CD14-positive monocyte (primary cell): ENCODE measurements at regions not wholly inside any gene's neighbourhood (a gene's known extent, or its start where the extent isn't known, plus 50 kb on each side); places are given as distances from the start of the nearest gene placed in this dataset.

Experiments
- DNase-seq, 3 donors: peaks; one replicate each; pipeline ENCODE4 v3.0.0-alpha.2; 2011 to 2022
- H2AFZ ChIP-seq: 2 replicates; pipeline ENCODE4 v1.6.0; 2012; ENCODE audit warnings: mild to moderate bottlenecking, low read depth, low read length, inconsistent platforms; ENCODE audit not compliant: insufficient read depth, poor library complexity, severe bottlenecking
- H3K27ac ChIP-seq, 2 donors: 1 replicate in 1 of 2; 2 replicates in 1 of 2; pipeline ENCODE4 v1.5.1; 2012 to 2013; ENCODE audit warnings: low read length in 2 of 2, control low read depth in 1 of 2, inconsistent platforms in 1 of 2, low read depth in 1 of 2, mild to moderate bottlenecking in 1 of 2
- H3K27me3 ChIP-seq, 2 donors: one replicate each; pipeline versions ENCODE4 v1.6.0 to v1.6.1; 2011 to 2013; ENCODE audit warnings: low read length in 2 of 2; ENCODE audit not compliant: control insufficient read depth in 2 of 2, insufficient read depth in 2 of 2
- H3K36me3 ChIP-seq, 2 donors: replicated peaks in 1 of 2; 1 replicate in 1 of 2; 2 replicates in 1 of 2; pipeline versions ENCODE4 v1.5.1 to v1.6.1; 2012 to 2013; ENCODE audit warnings: low read length in 2 of 2, control low read depth in 1 of 2, inconsistent platforms in 1 of 2, mild to moderate bottlenecking in 1 of 2; ENCODE audit not compliant: insufficient read depth in 2 of 2, control insufficient read depth in 1 of 2
- H3K4me1 ChIP-seq, 2 donors: 1 replicate in 1 of 2; 2 replicates in 1 of 2; pipeline versions ENCODE4 v1.5.1 to v1.6.1; 2012 to 2013; ENCODE audit warnings: low read length in 2 of 2, control low read depth in 1 of 2, inconsistent platforms in 1 of 2, mild to moderate bottlenecking in 1 of 2, moderate library complexity in 1 of 2; ENCODE audit not compliant: insufficient read depth in 2 of 2, control insufficient read depth in 1 of 2
- H3K4me2 ChIP-seq: replicated peaks from 2 replicates; pipeline ENCODE3; 2012; ENCODE audit warnings: low read length, moderate library complexity, mild to moderate bottlenecking; ENCODE audit not compliant: poor library complexity, severe bottlenecking; ENCODE audit errors: extremely low read depth
- H3K4me3 ChIP-seq, 3 experiments: fragments of 200-600 bp in 1 of 3; sonication (generic) in 1 of 3; replicated peaks in 1 of 3; 1 replicate in 2 of 3; 2 replicates in 1 of 3; pipeline ENCODE4 v1.5.1; 2011 to 2013; ENCODE audit warnings: low read length in 3 of 3, mild to moderate bottlenecking in 3 of 3, control low read depth in 2 of 3, low read depth in 2 of 3, inconsistent platforms in 1 of 3, moderate library complexity in 1 of 3
- H3K79me2 ChIP-seq: 2 replicates; pipeline ENCODE4 v1.6.0; 2012; ENCODE audit warnings: mild to moderate bottlenecking, control low read depth, inconsistent platforms, low read length, moderate library complexity; ENCODE audit not compliant: insufficient read depth
- H3K9ac ChIP-seq: 2 replicates; pipeline ENCODE4 v1.6.0; 2017; ENCODE audit warnings: low read length, mild to moderate bottlenecking; ENCODE audit not compliant: insufficient read depth, poor library complexity, severe bottlenecking
- H3K9me3 ChIP-seq, 2 donors: replicated peaks in 1 of 2; 1 replicate in 1 of 2; 2 replicates in 1 of 2; pipeline versions ENCODE4 v1.5.1 to v1.6.1; 2012 to 2013; ENCODE audit warnings: low read length in 2 of 2, control low read depth in 1 of 2; ENCODE audit not compliant: control insufficient read depth in 1 of 2, insufficient read depth in 1 of 2
- H4K20me1 ChIP-seq: 2 replicates; pipeline ENCODE4 v1.6.0; 2012; ENCODE audit warnings: mild to moderate bottlenecking, low read length, control low read depth, moderate library complexity; ENCODE audit not compliant: insufficient read depth
- H3K27ac Mint-ChIP-seq, 7 donors: one replicate each; pipeline ENCODE4 v1.8.0; 2020; ENCODE audit warnings: mild to moderate bottlenecking in 7 of 7, mixed read lengths in 7 of 7, moderate library complexity in 6 of 7, inconsistent platforms in 2 of 7
- H3K27me3 Mint-ChIP-seq, 3 donors: one replicate each; pipeline ENCODE4 v1.8.0; 2021 to 2022; ENCODE audit warnings: low read depth in 3 of 3, mild to moderate bottlenecking in 3 of 3, mixed read lengths in 3 of 3, moderate library complexity in 3 of 3, inconsistent platforms in 1 of 3
- H3K36me3 Mint-ChIP-seq, 2 donors: one replicate each; pipeline ENCODE4 v1.8.0; 2020; ENCODE audit warnings: mixed read lengths in 2 of 2, inconsistent platforms in 1 of 2, mild to moderate bottlenecking in 1 of 2
- H3K4me1 Mint-ChIP-seq: one replicate; pipeline ENCODE4 v1.8.0; 2020; ENCODE audit warnings: mild to moderate bottlenecking, mixed read lengths
- H3K4me3 Mint-ChIP-seq, 2 donors: one replicate each; pipeline ENCODE4 v1.8.0; 2020; ENCODE audit warnings: mild to moderate bottlenecking in 2 of 2, mixed read lengths in 2 of 2, moderate library complexity in 1 of 2
- H3K9me3 Mint-ChIP-seq, 7 donors: one replicate each; pipeline ENCODE4 v1.8.0; 2020 to 2022; ENCODE audit warnings: mixed read lengths in 7 of 7, mild to moderate bottlenecking in 6 of 7, moderate library complexity in 6 of 7, inconsistent platforms in 2 of 7
- CTCF ChIP-seq: fragments of 200-600 bp; IDR thresholded peaks from one replicate; pipeline ENCODE4 v1.8.0; 2022; ENCODE audit warnings: antibody characterized with exemption, mild to moderate bottlenecking
- WGBS: methylation state at CpG from one replicate; pipeline ENCODE4 v1.1.5; 2013; ENCODE audit warnings: missing lambda C conversion rate; ENCODE audit not compliant: insufficient coverage; 5-methylcytosine and 5-hydroxymethylcytosine counted together
- intact Hi-C, 2 donors: fragments of 100-400 bp; cut with micrococcal nuclease; formaldehyde crosslinking; loops; one replicate each; pipeline versions ENCODE4 v1.15.0 to v1.15.1; 2023

GRCh38 chr9:75695921-75696320 is 194.6 kb upstream of the PCSK5 start:
- H3K36me3 ChIP-seq = no peaks in the 10 kb centered on the region
- H3K27me3 Mint-ChIP-seq = peaks cover 0 to 4% (median 0%) of the 10 kb centered on the region in 3 donors
- H3K4me1 ChIP-seq = no peaks in the 10 kb centered on the region
- no peak overlapping the region for H3K9ac ChIP-seq
- H3K79me2 ChIP-seq = no peaks in the 10 kb centered on the region
- TF ChIP-seq CTCF = no peak
- no peak for DNase-seq
- no peak overlapping the region for H3K4me3 ChIP-seq
- no peaks in the 10 kb centered on the region for H3K9me3 ChIP-seq
- no peak overlapping the region for H2AFZ ChIP-seq
- H3K27ac ChIP-seq = no peak overlapping the region
- H3K4me3 Mint-ChIP-seq = no peak overlapping the region
- no CpG with 5 or more reads among the region's 1 CpG for WGBS
- no peaks in the 10 kb centered on the region for H3K4me1 Mint-ChIP-seq
- no peaks in the 10 kb centered on the region for H4K20me1 ChIP-seq
- H3K27me3 ChIP-seq = no peaks in the 10 kb centered on the region
- H3K27ac Mint-ChIP-seq = no peak overlapping the region
- H3K9me3 Mint-ChIP-seq = peaks cover 0 to 6% (median 0%) of the 10 kb centered on the region in 7 donors
- no peak overlapping the region for H3K4me2 ChIP-seq
- no peaks in the 10 kb centered on the region for H3K36me3 Mint-ChIP-seq
- intact Hi-C loops = no loop called here

- no peak for TF ChIP-seq CTCF
- H3K4me2 ChIP-seq = no peak overlapping the region
- Mint-ChIP-seq H3K36me3 (no peaks in the 10 kb centered on the region), H3K27ac (no peak overlapping the region), H3K27me3 (peaks cover 0 to 2% (median 0%) of the 10 kb centered on the region in 3 donors), H3K4me1 (no peaks in the 10 kb centered on the region), H3K4me3 (no peak overlapping the region), H3K9me3 (peaks cover 0 to 10% (median 0%) of the 10 kb centered on the region in 7 donors)
- H4K20me1 ChIP-seq = no peaks in the 10 kb centered on the region
- H2AFZ ChIP-seq = no peak overlapping the region
- H3K27ac ChIP-seq = no peak overlapping the region
- no peaks in the 10 kb centered on the region for H3K9me3 ChIP-seq
- H3K4me3 ChIP-seq = no peak overlapping the region
- no peak overlapping the region for H3K9ac ChIP-seq
- no peaks in the 10 kb centered on the region for H3K27me3 ChIP-seq
- no peak for DNase-seq
- intact Hi-C loops = no loop called here
- H3K79me2 ChIP-seq = no peaks in the 10 kb centered on the region
- H3K4me1 ChIP-seq = no peaks in the 10 kb centered on the region
- no peaks in the 10 kb centered on the region for H3K36me3 ChIP-seq
Observed at GRCh38 chr9:75699017-75699416, 191.5 kb upstream of the PCSK5 start.
